ENCODE measurements at regions not wholly inside any gene's neighbourhood (a gene's known extent, or its start where the extent isn't known, plus 50 kb on each side); places are given as distances from the start of the nearest gene placed in this dataset.

- TF ChIP-seq CTCF (IDR thresholded peaks at IDR 0.05) = no peak
- ATAC-seq (no peak), DNase-seq (no peak)
- Histone ChIP-seq H3K9me3 (peaks cover 5% of the 10 kb centered on the region), H3K27me3 (ENCODE audit: insufficient read depth in 3 of 3, low read length in 2 of 3) (no peaks in the 10 kb centered on the region), H3K4me1 (no peaks in the 10 kb centered on the region), H3K27ac (no peak overlapping the region), H3K4me3 (no peak overlapping the region), H3K36me3 (ENCODE audit: insufficient read depth in 1 of 2, low read depth in 1 of 2) (no peaks in the 10 kb centered on the region)
- WGBS, 3 donors = 94 to 95% (median 94%) methylated on average over 2 of the region's 2 CpGs
- intact Hi-C loops (cut with DNase I) = no loop called here
Measured at GRCh38 chr10:61329854-61330253, 123.3 kb downstream of the TMEM26 start.

GRCh38 chr10:61325223-61325960, 127.8 kb downstream of the TMEM26 start:
- WGBS, 3 donors = 26 to 41% (median 31%) methylated on average over 5 of the region's 5 CpGs
- DNase-seq (no peak), ATAC-seq (no peak)
- peaks cover 5% of the 10 kb centered on the region for H3K9me3 ChIP-seq
- H3K36me3 ChIP-seq (ENCODE audit: insufficient read depth in 1 of 2, low read depth in 1 of 2) = no peaks in the 10 kb centered on the region
- no peaks in the 10 kb centered on the region for H3K27me3 ChIP-seq (ENCODE audit: insufficient read depth in 3 of 3, low read length in 2 of 3)
- H3K27ac ChIP-seq = no peak overlapping the region
- no peak overlapping the region for H3K4me3 ChIP-seq
- no peak for TF ChIP-seq CTCF (IDR thresholded peaks at IDR 0.05)
- no peaks in the 10 kb centered on the region for H3K4me1 ChIP-seq
- intact Hi-C loops (cut with DNase I) = no loop called here

DNA sequence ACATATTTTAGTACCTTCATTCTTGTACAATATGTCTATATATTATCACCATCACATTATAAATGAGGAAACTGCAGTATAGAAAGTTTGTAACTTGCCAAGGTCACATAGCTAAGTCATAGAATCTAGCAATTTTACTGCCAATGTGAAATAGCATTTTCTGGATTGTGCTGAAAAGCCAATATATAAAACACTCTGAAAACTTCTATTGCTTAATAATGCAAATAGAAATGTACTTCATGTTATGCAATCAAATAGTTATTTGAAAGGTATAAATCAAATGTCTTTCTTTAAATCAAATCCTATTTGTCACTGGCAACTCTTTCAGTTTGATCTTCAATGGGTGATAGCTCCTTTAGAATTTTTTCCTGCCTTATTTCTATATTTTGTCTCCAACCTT, 129.5 kb downstream of the TMEM26 start:
- H3K4me1 ChIP-seq = no peaks in the 10 kb centered on the region
- H3K4me3 ChIP-seq = no peak overlapping the region
- no peak for DNase-seq
- TF ChIP-seq CTCF (IDR thresholded peaks at IDR 0.05) = no peak
- no peaks in the 10 kb centered on the region for H3K36me3 ChIP-seq (ENCODE audit: insufficient read depth in 1 of 2, low read depth in 1 of 2)
- H3K27me3 ChIP-seq (ENCODE audit: insufficient read depth in 3 of 3, low read length in 2 of 3) = no peaks in the 10 kb centered on the region
- intact Hi-C loops (cut with DNase I) = no loop called here
- H3K9me3 ChIP-seq = no peaks in the 10 kb centered on the region
- no peak for ATAC-seq
- no peak overlapping the region for H3K27ac ChIP-seq

DNA sequence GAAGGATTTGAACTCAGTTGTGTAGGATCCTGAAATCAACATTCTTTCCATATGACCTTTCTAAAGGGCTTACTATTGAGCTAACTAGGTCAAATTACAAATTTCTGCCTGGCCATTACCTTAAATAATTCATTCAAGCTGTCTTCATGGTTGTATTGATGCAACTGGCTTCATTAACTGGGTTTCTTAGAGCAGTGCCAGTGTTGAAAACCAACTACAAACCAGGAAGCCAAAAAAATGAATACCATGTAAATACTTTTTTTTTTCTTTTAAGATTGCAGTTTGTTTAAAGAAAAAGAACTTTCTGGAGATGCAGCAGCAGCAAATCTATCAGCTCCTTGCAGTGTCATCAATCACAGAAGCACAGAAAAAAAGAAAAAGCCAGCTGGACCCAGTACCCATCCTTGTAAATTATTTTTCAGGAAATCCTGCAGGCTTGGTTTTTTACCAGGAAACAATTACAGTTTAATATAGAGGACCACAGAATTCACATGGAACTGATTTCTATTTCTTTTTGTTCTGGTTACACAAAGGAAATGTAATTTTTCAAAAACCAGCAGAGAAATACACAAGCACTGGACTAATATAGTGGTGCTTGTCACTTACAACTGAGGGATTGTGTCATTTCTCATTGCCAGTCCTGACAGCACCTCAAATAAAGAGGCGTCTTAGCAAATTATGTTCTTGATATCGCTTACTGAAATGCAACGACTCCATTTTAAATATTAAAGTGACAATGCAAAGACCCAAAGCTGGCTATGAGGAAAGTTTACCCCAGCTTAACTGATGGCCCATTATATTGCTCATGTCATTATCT, 131.9 kb downstream of the TMEM26 start:
- ATAC-seq = no peak
- H3K27ac ChIP-seq = no peak overlapping the region
- H3K4me3 ChIP-seq = no peak overlapping the region
- no peaks in the 10 kb centered on the region for H3K4me1 ChIP-seq
- no peaks in the 10 kb centered on the region for H3K9me3 ChIP-seq
- no peak for DNase-seq
- 64 to 73% (median 71%) methylated on average over 3 of the region's 3 CpGs for WGBS, 3 donors
- intact Hi-C loops (cut with DNase I) = no loop called here
- H3K27me3 ChIP-seq (ENCODE audit: insufficient read depth in 3 of 3, low read length in 2 of 3) = no peaks in the 10 kb centered on the region
- TF ChIP-seq CTCF (IDR thresholded peaks at IDR 0.05) = no peak
- no peaks in the 10 kb centered on the region for H3K36me3 ChIP-seq (ENCODE audit: insufficient read depth in 1 of 2, low read depth in 1 of 2)
